ENCODE measurements at regions not wholly inside any gene's neighbourhood (a gene's known extent, or its start where the extent isn't known, plus 50 kb on each side); places are given as distances from the start of the nearest gene placed in this dataset.
"Not testable (repeated sequence)": the region's sequence is repeated elsewhere in the genome, so short reads cannot be mapped to it uniquely, and the experiment has no call there.

- TF ChIP-seq POLR2A (IDR thresholded peaks at IDR 0.05; ENCODE audit: low read length); GATA1 (IDR thresholded peaks at IDR 0.05; ENCODE audit: low read depth, low read length): not testable (repeated sequence)
These were observed 189.6 kb downstream of the KLRB1 start for GRCh38 chr12:9417947-9418668.

Data from erythroblast (primary cell).